HFFc6 (cell line): ENCODE measurements at regions not wholly inside any gene's neighbourhood (a gene's known extent, or its start where the extent isn't known, plus 50 kb on each side); places are given as distances from the start of the nearest gene placed in this dataset.

Experiments used
- DNase-seq: peaks from one replicate; pipeline ENCODE4 v3.0.0-alpha.2; 2018
- H3K27ac Mint-ChIP-seq: 2 replicates; pipeline ENCODE4 v1.8.0; 2020; ENCODE audit warnings: mild to moderate bottlenecking, mixed read lengths
- H3K27me3 Mint-ChIP-seq: 2 replicates; pipeline ENCODE4 v1.8.0; 2021; ENCODE audit warnings: mild to moderate bottlenecking, moderate library complexity, mixed read lengths; ENCODE audit not compliant: insufficient read depth
- H3K36me3 Mint-ChIP-seq: 2 replicates; pipeline ENCODE4 v1.8.0; 2021; ENCODE audit warnings: low read depth, mixed read lengths
- H3K4me1 Mint-ChIP-seq: 2 replicates; pipeline ENCODE4 v1.8.0; 2020; ENCODE audit warnings: low read depth, mixed read lengths
- H3K4me3 Mint-ChIP-seq: 2 replicates; pipeline ENCODE4 v1.8.0; 2020; ENCODE audit warnings: mild to moderate bottlenecking, moderate library complexity, mixed read lengths
- H3K9me3 Mint-ChIP-seq: 2 replicates; pipeline ENCODE4 v1.8.0; 2020; ENCODE audit warnings: mild to moderate bottlenecking, mixed read lengths
- TF ChIP-seq, protein P1 (sequence below): fragments of 200-600 bp; sonication (generic); IDR thresholded peaks from 2 replicates; pipeline ENCODE4 v1.5.0; 2021; ENCODE audit warnings: antibody characterized with exemption, mild to moderate bottlenecking

DNA sequence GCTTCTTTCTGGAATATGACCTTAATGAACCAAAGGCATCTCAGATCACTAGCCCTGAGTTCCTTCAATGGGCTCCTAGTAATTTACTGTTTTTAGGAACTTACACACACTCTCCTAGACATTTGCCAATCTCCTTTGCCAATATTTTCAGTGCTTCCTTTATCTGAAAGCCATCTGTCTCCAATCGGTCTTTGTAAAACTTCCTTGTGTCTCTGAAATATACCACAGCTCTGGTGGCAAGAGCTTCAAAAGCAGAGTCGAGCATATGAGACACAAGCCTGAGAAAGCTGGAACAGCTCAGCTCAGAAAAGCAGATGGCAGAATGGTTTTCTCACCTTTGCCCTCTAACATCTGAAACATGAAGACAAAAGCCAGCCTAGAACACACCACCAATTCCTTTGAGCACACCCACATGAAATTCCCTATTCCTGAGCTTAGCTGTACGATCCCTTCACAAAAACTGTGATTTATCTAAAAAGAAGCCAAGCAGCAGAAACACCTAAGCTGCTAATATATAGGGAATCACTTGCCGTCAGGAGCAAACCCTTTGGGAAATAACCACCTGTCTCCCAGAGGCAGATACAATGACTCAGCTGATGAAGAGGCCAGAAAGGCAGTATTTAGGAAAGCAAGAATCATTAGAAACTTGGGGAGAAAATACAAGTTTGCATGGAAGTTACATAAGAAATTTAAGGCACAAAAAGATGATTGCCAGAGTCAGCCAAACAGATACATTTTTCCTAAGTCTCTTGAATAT, 70.2 kb upstream of the ANK3 start:
- peaks cover 28% of the 10 kb centered on the region for H3K4me1 Mint-ChIP-seq
- no peaks in the 10 kb centered on the region for H3K9me3 Mint-ChIP-seq

DNA sequence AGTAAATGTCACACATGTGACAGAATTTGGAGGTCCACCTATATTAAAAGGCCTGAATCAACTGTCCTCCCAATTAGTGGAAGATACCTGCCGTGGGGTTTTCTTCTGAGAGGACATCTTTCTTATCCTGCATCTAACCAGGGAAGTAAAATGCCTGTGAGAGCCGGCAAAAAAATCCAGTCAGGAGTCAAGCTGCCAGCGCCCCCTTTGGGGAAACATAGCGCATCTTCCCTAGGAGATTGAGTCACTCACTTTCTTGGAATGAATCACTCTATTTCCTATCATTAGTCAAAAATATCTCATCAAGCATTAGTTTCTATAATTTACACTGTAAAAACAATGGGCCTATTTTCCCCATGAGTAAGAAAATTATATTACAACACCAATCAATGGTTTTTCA, 66.4 kb upstream of the ANK3 start:
- peak; percentile 18 for DNase-seq
- no peak overlapping the region for H3K4me3 Mint-ChIP-seq
- H3K27ac Mint-ChIP-seq, result no peak overlapping the region
- peaks cover 4% of the 10 kb centered on the region for H3K27me3 Mint-ChIP-seq
- no peaks in the 10 kb centered on the region for H3K36me3 Mint-ChIP-seq
- TF ChIP-seq, protein P1, sequence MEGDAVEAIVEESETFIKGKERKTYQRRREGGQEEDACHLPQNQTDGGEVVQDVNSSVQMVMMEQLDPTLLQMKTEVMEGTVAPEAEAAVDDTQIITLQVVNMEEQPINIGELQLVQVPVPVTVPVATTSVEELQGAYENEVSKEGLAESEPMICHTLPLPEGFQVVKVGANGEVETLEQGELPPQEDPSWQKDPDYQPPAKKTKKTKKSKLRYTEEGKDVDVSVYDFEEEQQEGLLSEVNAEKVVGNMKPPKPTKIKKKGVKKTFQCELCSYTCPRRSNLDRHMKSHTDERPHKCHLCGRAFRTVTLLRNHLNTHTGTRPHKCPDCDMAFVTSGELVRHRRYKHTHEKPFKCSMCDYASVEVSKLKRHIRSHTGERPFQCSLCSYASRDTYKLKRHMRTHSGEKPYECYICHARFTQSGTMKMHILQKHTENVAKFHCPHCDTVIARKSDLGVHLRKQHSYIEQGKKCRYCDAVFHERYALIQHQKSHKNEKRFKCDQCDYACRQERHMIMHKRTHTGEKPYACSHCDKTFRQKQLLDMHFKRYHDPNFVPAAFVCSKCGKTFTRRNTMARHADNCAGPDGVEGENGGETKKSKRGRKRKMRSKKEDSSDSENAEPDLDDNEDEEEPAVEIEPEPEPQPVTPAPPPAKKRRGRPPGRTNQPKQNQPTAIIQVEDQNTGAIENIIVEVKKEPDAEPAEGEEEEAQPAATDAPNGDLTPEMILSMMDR, result peak; percentile 64
- H3K9me3 Mint-ChIP-seq, result no peaks in the 10 kb centered on the region
- peaks cover 13% of the 10 kb centered on the region for H3K4me1 Mint-ChIP-seq

More for the DNA sequence above, 70.2 kb upstream of the ANK3 start:
- H3K4me3 Mint-ChIP-seq, result no peak overlapping the region
- no peak for DNase-seq
- H3K27ac Mint-ChIP-seq, result no peak overlapping the region
- H3K36me3 Mint-ChIP-seq, result no peaks in the 10 kb centered on the region
- H3K27me3 Mint-ChIP-seq, result peaks cover 4% of the 10 kb centered on the region
- TF ChIP-seq, protein P1, result no peak

DNA sequence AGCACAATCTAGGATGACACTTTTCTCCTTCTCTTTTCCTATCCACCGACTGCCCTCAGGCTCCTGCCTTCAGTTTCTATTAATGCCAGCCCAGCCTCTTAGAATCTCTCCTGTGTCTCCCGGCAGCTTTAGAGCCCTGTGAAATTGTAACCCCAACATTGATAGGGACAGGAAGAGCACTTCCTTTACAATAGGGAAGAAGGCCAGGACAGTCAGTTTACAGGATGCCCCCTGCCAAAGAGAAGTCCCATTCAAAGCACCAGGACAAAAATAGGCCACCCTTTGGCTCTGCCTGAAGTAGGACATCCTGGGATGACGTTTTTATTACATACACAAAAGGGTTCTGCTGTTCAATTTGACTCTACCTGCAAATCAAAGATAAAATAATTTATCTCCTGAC, 64.7 kb upstream of the ANK3 start:
- H3K4me3 Mint-ChIP-seq, result no peak overlapping the region
- H3K27me3 Mint-ChIP-seq, result no peaks in the 10 kb centered on the region; the same call in 1 of the 2 replicates
- TF ChIP-seq, protein P1, result no peak
- no peaks in the 10 kb centered on the region for H3K9me3 Mint-ChIP-seq
- H3K4me1 Mint-ChIP-seq, result peaks cover 13% of the 10 kb centered on the region
- no peaks in the 10 kb centered on the region for H3K36me3 Mint-ChIP-seq
- H3K27ac Mint-ChIP-seq, result no peak overlapping the region
- no peak for DNase-seq

DNA sequence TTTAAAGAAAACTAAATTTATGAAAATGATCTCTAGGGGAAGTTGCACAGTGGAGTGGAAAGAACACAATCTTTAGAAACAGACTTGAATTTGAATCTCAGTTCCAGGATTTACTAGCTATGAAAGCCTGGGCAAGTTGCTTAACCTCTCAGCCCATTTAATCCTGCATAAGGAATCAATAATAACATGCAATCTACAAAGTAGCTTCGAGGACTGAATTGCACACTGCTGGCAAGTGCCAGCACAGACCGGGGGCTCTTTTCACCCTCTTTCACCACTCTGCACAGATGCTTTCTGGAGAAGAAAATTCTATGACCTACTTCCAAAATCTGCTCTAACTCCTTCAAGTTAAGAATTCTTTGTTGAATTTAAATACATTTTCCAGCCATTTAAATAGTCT, 63.4 kb upstream of the ANK3 start:
- no peaks in the 10 kb centered on the region; the same call in 1 of the 2 replicates for H3K27me3 Mint-ChIP-seq
- no peaks in the 10 kb centered on the region for H3K9me3 Mint-ChIP-seq
- DNase-seq, result no peak
- TF ChIP-seq, protein P1, result no peak
- H3K36me3 Mint-ChIP-seq, result no peaks in the 10 kb centered on the region
- no peak overlapping the region for H3K27ac Mint-ChIP-seq
- no peak overlapping the region for H3K4me3 Mint-ChIP-seq
- H3K4me1 Mint-ChIP-seq, result peaks cover 18% of the 10 kb centered on the region

DNA sequence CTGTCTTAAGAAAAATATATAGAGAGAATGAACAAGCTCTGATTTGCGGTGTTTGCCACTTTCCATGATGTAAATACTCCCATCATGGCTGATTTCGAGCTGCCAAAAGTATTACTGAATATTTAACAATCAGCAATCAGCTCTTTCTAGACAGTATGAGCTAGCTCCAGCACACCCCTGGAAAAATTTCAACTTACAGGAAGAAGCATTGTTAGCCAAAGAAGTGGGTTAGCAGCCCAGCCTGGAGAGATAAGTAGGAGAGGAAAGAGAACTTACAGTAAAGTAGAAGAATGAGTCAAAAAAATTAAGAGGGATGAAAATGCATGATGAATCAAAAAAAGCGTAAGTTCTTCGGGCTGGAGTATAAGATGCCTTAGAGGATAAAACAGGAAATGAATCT, 60.6 kb upstream of the ANK3 start:
- Mint-ChIP-seq H3K36me3 (no peaks in the 10 kb centered on the region), H3K4me3 (no peak overlapping the region), H3K27ac (no peak overlapping the region), H3K9me3 (no peaks in the 10 kb centered on the region), H3K4me1 (peaks cover 27% of the 10 kb centered on the region), H3K27me3 (no peaks in the 10 kb centered on the region; the same call in 1 of the 2 replicates)
- TF ChIP-seq, protein P1, result no peak
- no peak for DNase-seq
